GM06990 (cell line): ENCODE measurements at regions not wholly inside any gene's neighbourhood (a gene's known extent, or its start where the extent isn't known, plus 50 kb on each side); places are given as distances from the start of the nearest gene placed in this dataset.

Experiments
- DNase-seq: peaks from one replicate; pipeline ENCODE4 v3.0.0-alpha.2; 2011; ENCODE audit not compliant: insufficient read length; ENCODE audit errors: extremely low read depth
- H3K27me3 ChIP-seq: replicated peaks from 2 replicates; pipeline ENCODE4 v1.6.0; 2011; ENCODE audit warnings: low read length; ENCODE audit not compliant: control insufficient read depth, insufficient read depth
- H3K36me3 ChIP-seq: 2 replicates; pipeline ENCODE4 v1.5.1; 2011; ENCODE audit warnings: low read length; ENCODE audit not compliant: control insufficient read depth, insufficient read depth
- H3K4me3 ChIP-seq: replicated peaks from 2 replicates; pipeline ENCODE4 v1.5.1; 2011; ENCODE audit warnings: low read depth, mild to moderate bottlenecking, control low read depth, low read length
- CTCF ChIP-seq: IDR thresholded peaks from 2 replicates; pipeline ENCODE4 v1.5.1; 2011; ENCODE audit warnings: low read length, control low read depth, mild to moderate bottlenecking, inconsistent platforms; ENCODE audit not compliant: insufficient read depth, poor library complexity, severe bottlenecking

DNA sequence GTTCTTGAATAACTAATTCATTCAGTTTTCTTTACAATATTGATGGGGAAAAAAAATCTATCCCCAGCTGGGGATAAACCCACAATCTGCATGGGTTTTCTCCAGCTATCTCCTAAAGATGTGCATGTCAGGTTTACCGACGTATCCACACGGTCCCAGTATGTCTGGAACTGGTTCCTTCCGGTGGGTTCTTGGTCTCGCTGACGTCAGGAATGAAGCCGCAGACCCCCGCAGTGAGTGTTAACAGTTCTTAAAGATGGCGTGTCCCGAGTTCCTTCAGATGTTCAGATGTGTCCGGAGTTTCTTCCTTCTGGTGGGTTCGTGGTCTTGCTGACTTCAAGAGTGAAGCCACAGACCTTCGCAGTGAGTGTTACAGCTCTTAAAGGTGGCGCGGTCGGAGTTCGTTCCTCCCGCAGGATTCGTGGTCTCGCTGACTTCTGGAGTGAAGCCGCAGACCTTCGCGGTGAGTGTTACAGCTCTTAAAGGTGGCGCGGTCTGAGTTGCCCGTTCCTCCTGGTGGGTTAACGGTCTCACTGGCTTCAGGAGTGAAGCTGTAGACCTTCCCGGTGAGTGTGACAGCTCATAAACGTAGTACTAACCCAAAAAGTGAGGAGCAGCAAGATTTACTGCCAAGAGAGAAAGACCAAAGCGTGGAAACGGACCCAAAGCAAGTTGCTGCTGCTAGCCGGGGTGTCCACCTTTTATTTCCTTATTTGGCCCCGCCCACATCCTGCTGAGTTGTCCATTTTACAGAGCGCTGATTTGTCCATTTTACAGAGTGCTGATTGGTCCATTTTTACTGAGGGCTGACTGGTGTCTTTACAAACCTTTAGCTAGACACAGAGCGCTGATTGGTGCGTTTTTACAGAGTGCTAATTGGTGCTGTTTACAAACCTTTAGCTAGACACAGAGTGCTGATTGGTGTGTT is 195.1 kb upstream of the NR2F2 start:
- DNase-seq = no peak
- H3K36me3 ChIP-seq = no peaks in the 10 kb centered on the region
- no peak overlapping the region for H3K4me3 ChIP-seq
- no peak for TF ChIP-seq CTCF
- H3K27me3 ChIP-seq = no peaks in the 10 kb centered on the region

DNA sequence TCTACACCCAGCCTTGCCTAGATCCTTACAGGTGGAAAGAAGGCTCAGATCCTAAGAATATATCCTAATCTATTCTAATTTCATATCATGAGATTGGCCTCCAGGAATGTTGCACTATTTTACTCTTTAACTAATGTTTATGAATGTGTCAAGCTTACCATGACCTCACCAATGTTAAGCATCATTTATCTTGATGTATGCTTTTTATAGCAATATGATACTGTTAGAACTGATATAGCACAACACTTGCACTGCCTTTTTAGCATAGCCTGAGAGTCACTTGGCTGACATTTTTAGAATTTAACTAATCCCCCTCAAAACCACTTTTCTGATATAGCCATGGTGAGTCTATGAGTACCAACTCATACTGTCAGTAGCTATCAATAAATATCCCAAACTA is 191.5 kb upstream of the NR2F2 start:
- no peak for TF ChIP-seq CTCF
- Histone ChIP-seq H3K4me3 (no peak overlapping the region), H3K36me3 (no peaks in the 10 kb centered on the region), H3K27me3 (no peaks in the 10 kb centered on the region)
- DNase-seq = no peak

DNA sequence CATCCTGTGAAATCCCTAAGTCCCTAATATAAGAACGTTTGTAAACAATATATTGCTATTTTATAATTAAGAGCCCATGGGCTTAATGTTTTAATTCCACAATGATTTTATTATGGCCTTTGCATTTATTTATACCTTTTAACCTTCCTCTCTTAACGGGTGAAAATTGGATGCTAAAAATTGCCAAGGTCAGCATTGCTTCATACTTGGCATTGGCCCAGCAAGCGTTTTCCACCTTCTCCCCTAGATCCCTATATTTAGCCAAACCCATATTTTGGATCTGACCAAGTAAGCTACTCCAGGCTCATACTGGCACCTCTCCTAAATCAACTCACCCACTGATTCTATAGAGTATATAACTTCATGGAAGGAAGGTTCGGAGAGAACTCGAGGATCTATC is 188.0 kb upstream of the NR2F2 start:
- no peak for TF ChIP-seq CTCF
- Histone ChIP-seq H3K4me3 (no peak overlapping the region), H3K36me3 (no peaks in the 10 kb centered on the region), H3K27me3 (no peaks in the 10 kb centered on the region)
- no peak for DNase-seq

DNA sequence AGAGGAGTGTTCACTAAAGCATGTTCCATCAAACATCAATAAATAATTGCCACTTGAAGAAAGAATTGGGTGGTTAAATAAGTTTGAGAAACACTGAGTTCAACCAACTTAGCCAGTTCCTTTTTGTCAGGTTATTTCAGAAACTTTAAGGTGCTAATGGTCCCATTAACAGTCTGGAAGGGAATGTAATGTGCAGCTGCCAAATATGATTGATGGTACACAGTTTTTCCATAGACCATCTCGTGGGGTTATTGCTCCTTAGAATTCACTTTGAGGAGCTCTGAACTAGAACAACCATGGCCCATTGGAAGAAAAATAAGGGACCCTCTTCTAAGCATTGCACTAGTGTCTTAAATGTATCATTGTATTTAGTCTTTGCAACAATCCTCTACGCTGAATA is 185.8 kb upstream of the NR2F2 start:
- TF ChIP-seq CTCF = no peak
- Histone ChIP-seq H3K4me3 (no peak overlapping the region), H3K27me3 (no peaks in the 10 kb centered on the region), H3K36me3 (no peaks in the 10 kb centered on the region)
- DNase-seq = no peak

DNA sequence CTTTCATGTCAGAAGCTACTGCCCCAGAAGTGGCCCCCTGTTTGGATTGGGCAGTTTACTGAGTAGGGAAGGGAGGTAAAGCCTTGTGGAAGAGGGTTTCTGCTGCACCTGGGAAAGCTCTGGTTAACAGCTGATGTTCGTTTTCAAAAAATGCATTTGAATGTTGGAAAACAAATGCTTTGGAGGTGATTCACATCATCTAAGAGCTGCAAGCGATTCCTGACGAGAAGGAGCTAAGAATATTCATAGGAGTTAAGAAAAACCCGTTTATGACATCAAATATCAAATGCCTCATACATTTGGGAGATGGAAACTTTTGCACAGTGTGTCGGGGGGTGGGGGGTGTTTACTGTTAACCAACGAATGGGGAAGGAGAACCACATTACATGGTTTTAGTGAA is 183.8 kb upstream of the NR2F2 start:
- Histone ChIP-seq H3K4me3 (no peak overlapping the region), H3K27me3 (no peaks in the 10 kb centered on the region), H3K36me3 (no peaks in the 10 kb centered on the region)
- no peak for DNase-seq
- no peak for TF ChIP-seq CTCF
